Heart left ventricle (tissue), 16 donors: ENCODE measurements at regions not wholly inside any gene's neighbourhood (a gene's known extent, or its start where the extent isn't known, plus 50 kb on each side); places are given as distances from the start of the nearest gene placed in this dataset.

Experiments used
- ATAC-seq, 4 donors: fragments of 200-7000 bp; cut with Tn5 transposase; one replicate each; pipeline ENCODE4 v1.9.1; 2020 to 2022; ENCODE audit warnings: moderate library complexity in 4 of 4, mild to moderate bottlenecking in 3 of 4, moderate number of reproducible peaks in 1 of 4
- DNase-seq, 5 donors: peaks; one replicate each; pipeline ENCODE4 v3.0.0-alpha.2; 2020
- H3K27ac ChIP-seq, 12 donors: fragments of 200-600 bp; sonication (generic) in 4 of 12; one replicate each; pipeline versions ENCODE4 v1.5.0 to v1.8.0; 2016 to 2022; ENCODE audit warnings: mild to moderate bottlenecking in 2 of 12
- H3K27me3 ChIP-seq, 9 donors: fragments of 200-600 bp; sonication (generic) in 2 of 9; one replicate each; pipeline versions ENCODE4 v1.5.1 to v1.8.0; 2016 to 2022; ENCODE audit warnings: mild to moderate bottlenecking in 3 of 9
- H3K36me3 ChIP-seq, 9 donors: fragments of 200-600 bp; sonication (generic) in 2 of 9; one replicate each; pipeline versions ENCODE4 v1.5.0 to v1.8.0; 2018 to 2022; ENCODE audit warnings: mild to moderate bottlenecking in 2 of 9
- H3K4me1 ChIP-seq, 12 donors: fragments of 200-600 bp; sonication (generic) in 4 of 12; one replicate each; pipeline versions ENCODE4 v1.5.0 to v1.8.0; 2016 to 2022; ENCODE audit warnings: mild to moderate bottlenecking in 3 of 12
- H3K4me3 ChIP-seq, 12 donors: fragments of 200-600 bp; sonication (generic) in 4 of 12; one replicate each; pipeline versions ENCODE4 v1.5.0 to v1.8.0; 2017 to 2022; ENCODE audit warnings: mild to moderate bottlenecking in 9 of 12, moderate library complexity in 4 of 12
- H3K9me3 ChIP-seq, 12 donors: fragments of 200-600 bp; sonication (generic) in 4 of 12; one replicate each; pipeline versions ENCODE4 v1.5.0 to v1.8.0; 2016 to 2022; ENCODE audit warnings: mild to moderate bottlenecking in 1 of 12
- CTCF ChIP-seq, 12 donors: fragments of 200-600 bp; sonication (generic) in 4 of 12; IDR thresholded peaks; one replicate each; pipeline versions ENCODE4 v1.5.0 to v1.8.0; 2018 to 2022; ENCODE audit warnings: antibody characterized with exemption in 12 of 12, mild to moderate bottlenecking in 5 of 12
- POLR2A ChIP-seq, 2 donors: fragments of 450-650 bp; IDR thresholded peaks; one replicate each; pipeline ENCODE4 v1.6.1; 2017; ENCODE audit warnings: antibody characterized with exemption in 2 of 2, mild to moderate bottlenecking in 2 of 2, moderate library complexity in 2 of 2
- WGBS, 4 donors: extraction: QIAGEN DNeasy Blood & Tissue Kit in 2 of 4; methylation state at CpG; one replicate each; pipeline versions ENCODE4 v1.1.5 to v1.1.7; 2013 to 2018; 5-methylcytosine and 5-hydroxymethylcytosine counted together
- intact Hi-C, 10 donors: fragments of 100-400 bp; cut with DNase I; formaldehyde crosslinking; loops; one replicate each; pipeline versions ENCODE4 v1.11.1 to v1.14.2; 2022
- donor health status: ischemic (EF 13 %, LVEDD 7.1; RV severe dilation, severe dysfunction).
- donor health status: healthy with polysubstance abuse.
- donor health status: DM: no; HTN: yes; CAD: no.
- donor health status: DM: no; HTN: no; CAD: no.
- donor health status: ischemic (EF 25% LVEDD 6.9; RV normal size, moderate dysfunction).
- donor health status: ischemic (EF 25% LVEDD 5.7; RV mildly dilated, moderate dysfunction).
- donor health status: healthy.
- donor health status: DM: yes; HTN: yes; CAD: no.
- donor health status: ischemic (EF 35%, LVEDD 5.7; RV mildly dilated, moderate dysfunction).
- donor health status: nonischemic (EF 11% LVEDD 7.7; RV severe dilation, severe dysfunction).
- donor health status: DM: yes; HTN: yes; CAD: no.
- donor health status: PGD.
- donor health status: ischemic (EF 29% LVEDD 5.4; RV normal size, mild dysfunction).
- donor health status: nonischemic (EF 23%, LVEDD 6.1; RV moderate dilation, normal function).

GRCh38 chr2:40507432-40507831, 55.5 kb upstream of the SLC8A1 start:
- Histone ChIP-seq H3K27ac (peak overlapping the region in 6 of 12 donors; percentile 31 to 97 (median 94)), H3K36me3 (no peaks in the 10 kb centered on the region), H3K4me1 (peaks cover 0 to 16% (median under 1%) of the 10 kb centered on the region in 12 donors), H3K4me3 (peak overlapping the region in 8 of 12 donors; percentile 16 to 67 (median 60)), H3K9me3 (no peaks in the 10 kb centered on the region), H3K27me3 (no peaks in the 10 kb centered on the region)
- DNase-seq = no peak
- intact Hi-C loops = loop anchor here in 2 of 10 donors (5.0 kb wide), 2 partner anchors 45 to 55 kb away; partner anchors contain the start of gene SLC8A1 (in 1 of the 2)
- TF ChIP-seq POLR2A (IDR thresholded peaks at IDR 0.05) = no peak
- no peak for TF ChIP-seq CTCF (IDR thresholded peaks at IDR 0.05)
- no peak for ATAC-seq
- 20 to 54% (median 33%) methylated on average over 1 of the region's 1 CpG for WGBS, 4 donors

- Histone ChIP-seq H3K27ac (peak overlapping the region; percentile 64 to 97 (median 92)), H3K4me3 (peak overlapping the region; percentile 24 to 67 (median 60)), H3K9me3 (no peaks in the 10 kb centered on the region), H3K36me3 (no peaks in the 10 kb centered on the region), H3K27me3 (no peaks in the 10 kb centered on the region), H3K4me1 (peaks cover 0 to 34% (median 8%) of the 10 kb centered on the region in 12 donors)
- intact Hi-C loops = loop anchor here in 5 of 10 donors (5.0 kb wide), 2 partner anchors 42 to 58 kb away; partner anchors contain the start of gene SLC8A1 (in 1 of the 5)
- ATAC-seq (no peak), DNase-seq (no peak)
- TF ChIP-seq CTCF (IDR thresholded peaks at IDR 0.05) (no peak), POLR2A (IDR thresholded peaks at IDR 0.05) (no peak)
- WGBS, 4 donors = 46 to 53% (median 51%) methylated on average over 3 of the region's 3 CpGs
Measured at GRCh38 chr2:40510304-40510703, 58.4 kb upstream of the SLC8A1 start.

GRCh38 chr2:40511661-40512213, 59.8 kb upstream of the SLC8A1 start:
- peak overlapping the region; percentile 24 to 67 (median 60) for H3K4me3 ChIP-seq
- no peak for TF ChIP-seq POLR2A (IDR thresholded peaks at IDR 0.05)
- no peak for TF ChIP-seq CTCF (IDR thresholded peaks at IDR 0.05)
- H3K36me3 ChIP-seq = no peaks in the 10 kb centered on the region
- no peaks in the 10 kb centered on the region for H3K27me3 ChIP-seq
- peak; percentile 27 to 66 (median 49) for ATAC-seq
- no peaks in the 10 kb centered on the region for H3K9me3 ChIP-seq
- H3K4me1 ChIP-seq = peaks cover 0 to 34% (median 8%) of the 10 kb centered on the region in 12 donors
- peak in 3 of 5 donors; percentile 18 to 30 (median 29) for DNase-seq
- peak overlapping the region; percentile 64 to 97 (median 92) for H3K27ac ChIP-seq
- 1 to 10% (median 2%) methylated on average over 9 of the region's 9 CpGs for WGBS, 4 donors
- intact Hi-C loops = loop anchor here in 5 of 10 donors (2.0 to 5.0 kb wide), 3 partner anchors 23 to 59 kb away; partner anchors contain the start of gene SLC8A1 (in 1 of the 5)

- TF ChIP-seq CTCF (IDR thresholded peaks at IDR 0.05) = no peak
- peak; percentile 45 to 51 for TF ChIP-seq POLR2A (IDR thresholded peaks at IDR 0.05)
- intact Hi-C loops = loop anchor here in 5 of 10 donors (2.0 to 5.0 kb wide), 3 partner anchors 23 to 60 kb away; partner anchors contain the start of gene SLC8A1 (in 1 of the 5)
- ATAC-seq (peak; percentile 86 to 93 (median 88)), DNase-seq (peak; percentile 38 to 62 (median 47))
- WGBS, 4 donors = 9 to 16% (median 12%) methylated on average over 6 of the region's 6 CpGs
- no peaks in the 10 kb centered on the region for H3K27me3 ChIP-seq
- H3K9me3 ChIP-seq = no peaks in the 10 kb centered on the region
- H3K27ac ChIP-seq = peak overlapping the region; percentile 64 to 97 (median 92)
- peaks cover 0 to 34% (median 6%) of the 10 kb centered on the region in 12 donors for H3K4me1 ChIP-seq
- no peaks in the 10 kb centered on the region for H3K36me3 ChIP-seq
- H3K4me3 ChIP-seq = peak overlapping the region; percentile 24 to 67 (median 60)
Measured at GRCh38 chr2:40512256-40512655, 60.4 kb upstream of the SLC8A1 start.
